ENCODE measurements at regions not wholly inside any gene's neighbourhood (a gene's known extent, or its start where the extent isn't known, plus 50 kb on each side); places are given as distances from the start of the nearest gene placed in this dataset.

GRCh38 chr3:105232553-105232952, 134.2 kb upstream of the ALCAM start:
- Mint-ChIP-seq H3K27me3 (peaks cover 5% of the 10 kb centered on the region), H3K9me3 (no peaks in the 10 kb centered on the region), H3K4me3 (no peak overlapping the region), H3K27ac (no peak overlapping the region), H3K36me3 (no peaks in the 10 kb centered on the region), H3K4me1 (no peaks in the 10 kb centered on the region)
- no peak for ATAC-seq (ENCODE audit: low read depth)
- POLR2A ChIA-PET, result no interaction called here
- no peak for DNase-seq

- Mint-ChIP-seq H3K36me3 (no peaks in the 10 kb centered on the region), H3K27ac (no peak overlapping the region), H3K4me3 (no peak overlapping the region), H3K9me3 (no peaks in the 10 kb centered on the region), H3K4me1 (no peaks in the 10 kb centered on the region), H3K27me3 (peaks cover 5% of the 10 kb centered on the region)
- no peak for ATAC-seq (ENCODE audit: low read depth)
- POLR2A ChIA-PET, result no interaction called here
- DNase-seq, result no peak
These were observed 133.7 kb upstream of the ALCAM start for GRCh38 chr3:105233010-105233409.

- Mint-ChIP-seq H3K36me3 (no peaks in the 10 kb centered on the region), H3K9me3 (no peaks in the 10 kb centered on the region), H3K27ac (no peak overlapping the region), H3K27me3 (peaks cover 7% of the 10 kb centered on the region), H3K4me3 (no peak overlapping the region), H3K4me1 (no peaks in the 10 kb centered on the region)
- DNase-seq (no peak), ATAC-seq (ENCODE audit: low read depth) (no peak)
- POLR2A ChIA-PET, result no interaction called here
These were observed 131.5 kb upstream of the ALCAM start for GRCh38 chr3:105235221-105235620.

GRCh38 chr3:105235785-105236184, 130.9 kb upstream of the ALCAM start:
- no peak overlapping the region for H3K27ac Mint-ChIP-seq
- no peaks in the 10 kb centered on the region for H3K4me1 Mint-ChIP-seq
- DNase-seq (no peak), ATAC-seq (ENCODE audit: low read depth) (no peak)
- POLR2A ChIA-PET, result no interaction called here
- H3K27me3 Mint-ChIP-seq, result peaks cover 8% of the 10 kb centered on the region
- H3K9me3 Mint-ChIP-seq, result no peaks in the 10 kb centered on the region
- no peak overlapping the region for H3K4me3 Mint-ChIP-seq
- H3K36me3 Mint-ChIP-seq, result no peaks in the 10 kb centered on the region

GRCh38 chr3:105238367-105238766, 128.3 kb upstream of the ALCAM start:
- Mint-ChIP-seq H3K9me3 (no peaks in the 10 kb centered on the region), H3K27me3 (peaks cover 9% of the 10 kb centered on the region), H3K4me3 (no peak overlapping the region), H3K27ac (no peak overlapping the region), H3K4me1 (no peaks in the 10 kb centered on the region), H3K36me3 (no peaks in the 10 kb centered on the region)
- POLR2A ChIA-PET, result no interaction called here
- no peak for DNase-seq
- no peak for ATAC-seq (ENCODE audit: low read depth)

GRCh38 chr3:105243076-105243475, 123.6 kb upstream of the ALCAM start:
- ATAC-seq (ENCODE audit: low read depth) (no peak), DNase-seq (no peak)
- no peaks in the 10 kb centered on the region for H3K36me3 Mint-ChIP-seq
- no peak overlapping the region for H3K4me3 Mint-ChIP-seq
- no peaks in the 10 kb centered on the region for H3K4me1 Mint-ChIP-seq
- POLR2A ChIA-PET, result no interaction called here
- peaks cover 4% of the 10 kb centered on the region for H3K27me3 Mint-ChIP-seq
- no peaks in the 10 kb centered on the region for H3K9me3 Mint-ChIP-seq
- H3K27ac Mint-ChIP-seq, result no peak overlapping the region

- DNase-seq, result no peak
- no peaks in the 10 kb centered on the region for H3K4me1 Mint-ChIP-seq
- H3K36me3 Mint-ChIP-seq, result no peaks in the 10 kb centered on the region
- H3K9me3 Mint-ChIP-seq, result no peaks in the 10 kb centered on the region
- ATAC-seq (ENCODE audit: low read depth), result no peak
- H3K27ac Mint-ChIP-seq, result no peak overlapping the region
- H3K27me3 Mint-ChIP-seq, result no peaks in the 10 kb centered on the region
- POLR2A ChIA-PET, result no interaction called here
- H3K4me3 Mint-ChIP-seq, result no peak overlapping the region
These were observed 120.2 kb upstream of the ALCAM start for GRCh38 chr3:105246536-105246935.

- no peaks in the 10 kb centered on the region for H3K4me1 Mint-ChIP-seq
- H3K27me3 Mint-ChIP-seq, result no peaks in the 10 kb centered on the region
These were observed 113.5 kb upstream of the ALCAM start for GRCh38 chr3:105253225-105253624.

GRCh38 chr3:105254154-105254553, 112.6 kb upstream of the ALCAM start:
- H3K27me3 Mint-ChIP-seq, result no peaks in the 10 kb centered on the region
- no peak for ATAC-seq (ENCODE audit: low read depth)
- no peak overlapping the region for H3K4me3 Mint-ChIP-seq
- H3K36me3 Mint-ChIP-seq, result no peaks in the 10 kb centered on the region
- DNase-seq, result no peak
- H3K27ac Mint-ChIP-seq, result no peak overlapping the region
- POLR2A ChIA-PET, result no interaction called here
- H3K9me3 Mint-ChIP-seq, result no peaks in the 10 kb centered on the region
- no peaks in the 10 kb centered on the region for H3K4me1 Mint-ChIP-seq

More at GRCh38 chr3:105253225-105253624, 113.5 kb upstream of the ALCAM start:
- POLR2A ChIA-PET, result no interaction called here
- ATAC-seq (ENCODE audit: low read depth) (no peak), DNase-seq (no peak)
- H3K27ac Mint-ChIP-seq, result no peak overlapping the region
- no peak overlapping the region for H3K4me3 Mint-ChIP-seq
- no peaks in the 10 kb centered on the region for H3K36me3 Mint-ChIP-seq
- no peaks in the 10 kb centered on the region for H3K9me3 Mint-ChIP-seq

- H3K9me3 Mint-ChIP-seq, result no peaks in the 10 kb centered on the region
- H3K27me3 Mint-ChIP-seq, result no peaks in the 10 kb centered on the region
- ATAC-seq (ENCODE audit: low read depth) (no peak), DNase-seq (no peak)
- no peak overlapping the region for H3K4me3 Mint-ChIP-seq
- POLR2A ChIA-PET, result no interaction called here
- H3K36me3 Mint-ChIP-seq, result no peaks in the 10 kb centered on the region
- H3K4me1 Mint-ChIP-seq, result no peaks in the 10 kb centered on the region
- no peak overlapping the region for H3K27ac Mint-ChIP-seq
These were observed 111.4 kb upstream of the ALCAM start for GRCh38 chr3:105255350-105255749.

- Mint-ChIP-seq H3K27me3 (no peaks in the 10 kb centered on the region), H3K27ac (no peak overlapping the region), H3K4me1 (no peaks in the 10 kb centered on the region), H3K9me3 (no peaks in the 10 kb centered on the region), H3K4me3 (no peak overlapping the region), H3K36me3 (no peaks in the 10 kb centered on the region)
- ATAC-seq (ENCODE audit: low read depth) (no peak), DNase-seq (no peak)
- POLR2A ChIA-PET, result no interaction called here
These were observed 107.2 kb upstream of the ALCAM start for GRCh38 chr3:105259496-105259895.

GRCh38 chr3:105260385-105260784, 106.3 kb upstream of the ALCAM start:
- DNase-seq, result no peak
- POLR2A ChIA-PET, result no interaction called here

GRCh38 chr3:105274536-105274935, 92.2 kb upstream of the ALCAM start:
- DNase-seq (no peak), ATAC-seq (ENCODE audit: low read depth) (no peak)
- Mint-ChIP-seq H3K27ac (no peak overlapping the region), H3K36me3 (no peaks in the 10 kb centered on the region), H3K4me1 (no peaks in the 10 kb centered on the region), H3K27me3 (peaks cover 5% of the 10 kb centered on the region), H3K9me3 (no peaks in the 10 kb centered on the region), H3K4me3 (no peak overlapping the region)
- POLR2A ChIA-PET, result no interaction called here

More at GRCh38 chr3:105260385-105260784, 106.3 kb upstream of the ALCAM start:
- Mint-ChIP-seq H3K27me3 (no peaks in the 10 kb centered on the region), H3K4me3 (no peak overlapping the region), H3K9me3 (no peaks in the 10 kb centered on the region), H3K27ac (no peak overlapping the region), H3K36me3 (no peaks in the 10 kb centered on the region), H3K4me1 (no peaks in the 10 kb centered on the region)
- ATAC-seq (ENCODE audit: low read depth), result no peak

- no peaks in the 10 kb centered on the region for H3K36me3 Mint-ChIP-seq
- DNase-seq (no peak), ATAC-seq (ENCODE audit: low read depth) (no peak)
- H3K4me1 Mint-ChIP-seq, result no peaks in the 10 kb centered on the region
- H3K9me3 Mint-ChIP-seq, result no peaks in the 10 kb centered on the region
- POLR2A ChIA-PET, result no interaction called here
- H3K27ac Mint-ChIP-seq, result no peak overlapping the region
- H3K27me3 Mint-ChIP-seq, result peaks cover 5% of the 10 kb centered on the region
- H3K4me3 Mint-ChIP-seq, result no peak overlapping the region
These were observed 91.8 kb upstream of the ALCAM start for GRCh38 chr3:105274958-105275357.

- no peaks in the 10 kb centered on the region for H3K36me3 Mint-ChIP-seq
- no peak for ATAC-seq (ENCODE audit: low read depth)
- POLR2A ChIA-PET, result no interaction called here
- no peak for DNase-seq
- peaks cover 9% of the 10 kb centered on the region for H3K27me3 Mint-ChIP-seq
- H3K9me3 Mint-ChIP-seq, result no peaks in the 10 kb centered on the region
- H3K27ac Mint-ChIP-seq, result no peak overlapping the region
- no peaks in the 10 kb centered on the region for H3K4me1 Mint-ChIP-seq
- H3K4me3 Mint-ChIP-seq, result no peak overlapping the region
These were observed 89.1 kb upstream of the ALCAM start for GRCh38 chr3:105277656-105278055.

Measured in activated naive CD8-positive, alpha-beta T cell treated with anti-CD3 and anti-CD28 coated beads, Interleukin-2, amount 10 ng/mL, durations not matched to agents 7 days and 5 days (primary cell).